Lung (tissue), 11 donors: ENCODE measurements at regions not wholly inside any gene's neighbourhood (a gene's known extent, or its start where the extent isn't known, plus 50 kb on each side); places are given as distances from the start of the nearest gene placed in this dataset.

ENCODE experiments used
- ATAC-seq: fragments of 200-7000 bp; cut with Tn5 transposase; one replicate; pipeline ENCODE4 v1.9.1; 2020; ENCODE audit warnings: moderate number of reproducible peaks; ENCODE audit not compliant: insufficient read depth, low FRiP score
- DNase-seq, 3 donors: peaks; one replicate each; pipeline ENCODE4 v3.0.0-alpha.2; 2013 to 2017
- H3K27ac ChIP-seq, 2 donors: one replicate each; pipeline ENCODE4 v1.5.1; 2013; ENCODE audit warnings: mild to moderate bottlenecking in 2 of 2, moderate library complexity in 2 of 2, control low read depth in 1 of 2, inconsistent platforms in 1 of 2, low read depth in 1 of 2, low read length in 1 of 2
- H3K27me3 ChIP-seq, 3 donors: one replicate each; pipeline ENCODE4 v1.5.1; 2013; ENCODE audit warnings: low read length in 2 of 3; ENCODE audit not compliant: control insufficient read depth in 3 of 3, insufficient read depth in 3 of 3
- H3K36me3 ChIP-seq, 4 donors: one replicate each; pipeline ENCODE4 v1.5.1; 2013; ENCODE audit warnings: low read length in 4 of 4, mild to moderate bottlenecking in 1 of 4, moderate library complexity in 1 of 4; ENCODE audit not compliant: control insufficient read depth in 4 of 4, insufficient read depth in 4 of 4
- H3K4me1 ChIP-seq, 5 donors: one replicate each; pipeline ENCODE4 v1.5.1; 2013; ENCODE audit warnings: low read length in 5 of 5, mild to moderate bottlenecking in 2 of 5, moderate library complexity in 1 of 5; ENCODE audit not compliant: control insufficient read depth in 5 of 5, insufficient read depth in 5 of 5
- H3K4me3 ChIP-seq: one replicate; pipeline ENCODE4 v1.5.1; 2013; ENCODE audit warnings: mild to moderate bottlenecking, control low read depth, moderate library complexity
- H3K9ac ChIP-seq, 2 donors: one replicate each; pipeline ENCODE4 v1.5.1; 2013; ENCODE audit warnings: low read length in 2 of 2, control low read depth in 1 of 2; ENCODE audit not compliant: insufficient read depth in 1 of 2
- H3K9me3 ChIP-seq, 4 donors: one replicate each; pipeline ENCODE4 v1.5.1; 2013; ENCODE audit warnings: low read length in 3 of 4, mild to moderate bottlenecking in 1 of 4, moderate library complexity in 1 of 4; ENCODE audit not compliant: control insufficient read depth in 4 of 4, insufficient read depth in 3 of 4
- WGBS, 2 donors: extraction: QIAGEN DNeasy Blood & Tissue Kit; methylation state at CpG; one replicate each; pipeline ENCODE4 v1.1.7; 2013; 5-methylcytosine and 5-hydroxymethylcytosine counted together
- TF ChIP-seq, protein P1 (sequence below): IDR thresholded peaks from 2 replicates; pipeline ENCODE4 v1.5.1; 2012; ENCODE audit warnings: mild to moderate bottlenecking; ENCODE audit errors: control extremely low read depth, extremely low read depth
- donor health status: control.
- donor health status: control.
- donor health status: Bipolar disorder and iron deficiency.
- donor health status: healthy.
- donor health status: DM: yes; HTN: yes; CAD: no.

DNA sequence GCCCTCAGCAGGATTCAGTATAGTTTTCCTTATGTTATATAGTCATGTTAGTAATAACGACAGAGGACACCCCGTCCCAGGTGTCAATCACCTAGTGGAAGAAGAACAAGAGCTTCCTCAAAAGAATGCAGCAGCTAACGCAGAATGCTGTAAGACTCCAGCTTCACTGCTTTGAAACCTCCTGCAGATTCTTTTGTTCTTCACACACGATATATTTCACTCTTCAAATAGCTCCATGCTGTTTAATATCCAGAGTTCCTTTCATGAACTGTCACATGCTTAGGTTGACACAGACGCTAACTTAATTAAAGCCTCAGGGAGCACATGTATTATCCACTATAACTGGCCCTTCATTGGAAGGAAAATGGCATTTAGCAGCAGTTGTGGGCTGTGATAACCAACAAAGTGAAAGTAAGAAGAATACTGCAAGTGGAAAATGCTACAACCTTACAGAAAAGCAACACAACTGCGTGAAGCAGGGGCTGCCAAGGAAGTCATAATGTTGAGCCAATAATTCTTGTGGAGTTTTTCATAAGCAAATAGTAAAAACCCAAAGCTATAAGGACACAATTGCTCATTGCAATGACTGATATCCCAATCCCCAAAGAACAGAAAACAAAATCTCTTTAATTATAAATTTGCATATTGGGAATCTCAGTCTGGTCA, 387.5 kb downstream of the PLK2 start:
- ATAC-seq (no peak), DNase-seq (peak in 2 of 3 donors; percentile 23 to 39)
- TF ChIP-seq, protein P1, sequence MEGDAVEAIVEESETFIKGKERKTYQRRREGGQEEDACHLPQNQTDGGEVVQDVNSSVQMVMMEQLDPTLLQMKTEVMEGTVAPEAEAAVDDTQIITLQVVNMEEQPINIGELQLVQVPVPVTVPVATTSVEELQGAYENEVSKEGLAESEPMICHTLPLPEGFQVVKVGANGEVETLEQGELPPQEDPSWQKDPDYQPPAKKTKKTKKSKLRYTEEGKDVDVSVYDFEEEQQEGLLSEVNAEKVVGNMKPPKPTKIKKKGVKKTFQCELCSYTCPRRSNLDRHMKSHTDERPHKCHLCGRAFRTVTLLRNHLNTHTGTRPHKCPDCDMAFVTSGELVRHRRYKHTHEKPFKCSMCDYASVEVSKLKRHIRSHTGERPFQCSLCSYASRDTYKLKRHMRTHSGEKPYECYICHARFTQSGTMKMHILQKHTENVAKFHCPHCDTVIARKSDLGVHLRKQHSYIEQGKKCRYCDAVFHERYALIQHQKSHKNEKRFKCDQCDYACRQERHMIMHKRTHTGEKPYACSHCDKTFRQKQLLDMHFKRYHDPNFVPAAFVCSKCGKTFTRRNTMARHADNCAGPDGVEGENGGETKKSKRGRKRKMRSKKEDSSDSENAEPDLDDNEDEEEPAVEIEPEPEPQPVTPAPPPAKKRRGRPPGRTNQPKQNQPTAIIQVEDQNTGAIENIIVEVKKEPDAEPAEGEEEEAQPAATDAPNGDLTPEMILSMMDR: no peak
- Histone ChIP-seq H3K9ac (no peak overlapping the region), H3K4me3 (no peak overlapping the region), H3K9me3 (no peaks in the 10 kb centered on the region), H3K4me1 (peaks cover 0 to 12% (median 0%) of the 10 kb centered on the region in 5 donors), H3K27ac (peak overlapping the region in 1 of 2 donors; percentile 78), H3K36me3 (no peaks in the 10 kb centered on the region), H3K27me3 (no peaks in the 10 kb centered on the region)
- WGBS, 2 donors: 67 to 79% methylated on average over 6 of the region's 6 CpGs

DNA sequence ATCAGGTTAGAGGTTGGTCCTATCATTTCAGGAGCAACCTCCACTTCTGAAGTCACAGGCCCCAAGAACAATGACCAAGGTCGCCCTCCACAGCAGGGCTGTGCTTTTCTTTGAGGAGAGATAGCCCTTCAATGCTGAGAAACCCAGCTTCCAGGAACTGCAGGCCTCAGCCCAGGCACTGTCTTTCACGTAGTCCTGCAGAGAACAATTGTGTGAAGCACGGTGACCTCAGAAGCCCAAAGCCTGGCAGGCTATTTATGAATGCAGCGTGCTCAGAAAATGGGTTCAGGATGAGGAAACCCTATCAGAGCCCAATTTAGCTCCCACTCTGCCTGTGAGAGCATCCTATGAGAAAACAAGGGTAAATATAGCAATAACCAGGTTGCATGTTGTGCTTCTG, 388.3 kb downstream of the PLK2 start:
- peaks cover 0 to 12% (median 0%) of the 10 kb centered on the region in 5 donors for H3K4me1 ChIP-seq
- H3K4me3 ChIP-seq: no peak overlapping the region
- no peaks in the 10 kb centered on the region for H3K36me3 ChIP-seq
- no peak overlapping the region for H3K9ac ChIP-seq
- ATAC-seq: no peak
- no peaks in the 10 kb centered on the region for H3K9me3 ChIP-seq
- WGBS, 2 donors: 63 to 77% methylated on average over 4 of the region's 4 CpGs
- H3K27ac ChIP-seq: peak overlapping the region; percentile 54 to 78
- TF ChIP-seq, protein P1: no peak
- peak in 1 of 3 donors; percentile 55 for DNase-seq
- no peaks in the 10 kb centered on the region for H3K27me3 ChIP-seq

DNA sequence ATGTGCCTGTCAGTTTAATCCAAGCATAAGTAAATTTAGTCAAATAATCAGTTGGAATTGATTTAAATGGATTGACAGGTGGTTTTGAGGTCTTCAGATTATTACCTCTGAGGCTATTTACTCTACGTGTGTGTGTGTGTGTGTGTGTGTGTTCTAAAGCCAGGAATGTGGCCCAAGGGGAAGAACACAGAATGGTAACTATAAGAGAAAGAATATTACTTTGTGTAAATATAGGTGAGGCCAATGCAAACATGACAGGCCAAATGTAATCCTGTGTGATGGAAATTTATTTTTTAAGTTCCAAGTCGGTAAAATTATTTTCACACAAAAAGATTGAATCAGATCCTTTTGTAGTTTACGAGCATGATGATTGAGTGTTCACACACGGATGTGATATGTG, 390.0 kb downstream of the PLK2 start:
- Histone ChIP-seq H3K9me3 (no peaks in the 10 kb centered on the region), H3K36me3 (no peaks in the 10 kb centered on the region), H3K27ac (no peak overlapping the region), H3K9ac (no peak overlapping the region), H3K4me1 (peaks cover 0 to 11% (median 0%) of the 10 kb centered on the region in 5 donors), H3K27me3 (no peaks in the 10 kb centered on the region), H3K4me3 (no peak overlapping the region)
- TF ChIP-seq, protein P1: no peak
- 70 to 78% methylated on average over 4 of the region's 4 CpGs for WGBS, 2 donors
- ATAC-seq (no peak), DNase-seq (no peak)
